H54 (cell line): ENCODE measurements at regions not wholly inside any gene's neighbourhood (a gene's known extent, or its start where the extent isn't known, plus 50 kb on each side); places are given as distances from the start of the nearest gene placed in this dataset.
"Not testable (repeated sequence)": the region's sequence is repeated elsewhere in the genome, so short reads cannot be mapped to it uniquely, and the experiment has no call there.

Source experiments
- DNase-seq: peaks from one replicate; pipeline ENCODE4 v3.0.0; 2011; ENCODE audit warnings: low spot score, mixed read lengths; ENCODE audit not compliant: insufficient read length
- FAIRE-seq: peaks from 3 replicates; lab custom pipeline; 2011; peaks lifted over from hg19 to GRCh38; lab: Jason Lieb, UNC
- POLR2A ChIP-seq: IDR thresholded peaks from 2 replicates; pipeline ENCODE4 v1.6.1; 2011; ENCODE audit warnings: low read depth, mild to moderate bottlenecking, low read length

GRCh38 chr22:48779661-48780596 lies 1047.7 kb downstream of the BRD1 start:
- TF ChIP-seq POLR2A = no peak
- FAIRE-seq (no peak), DNase-seq (no peak)

GRCh38 chr22:48779211-48779643 lies 1048.4 kb downstream of the BRD1 start:
- FAIRE-seq = no peak
- no peak for DNase-seq
- no peak for TF ChIP-seq POLR2A

- DNase-seq = no peak
- TF ChIP-seq POLR2A = no peak
- FAIRE-seq = no peak
Measured at GRCh38 chr22:48778308-48779195, 1049.1 kb downstream of the BRD1 start.

DNA sequence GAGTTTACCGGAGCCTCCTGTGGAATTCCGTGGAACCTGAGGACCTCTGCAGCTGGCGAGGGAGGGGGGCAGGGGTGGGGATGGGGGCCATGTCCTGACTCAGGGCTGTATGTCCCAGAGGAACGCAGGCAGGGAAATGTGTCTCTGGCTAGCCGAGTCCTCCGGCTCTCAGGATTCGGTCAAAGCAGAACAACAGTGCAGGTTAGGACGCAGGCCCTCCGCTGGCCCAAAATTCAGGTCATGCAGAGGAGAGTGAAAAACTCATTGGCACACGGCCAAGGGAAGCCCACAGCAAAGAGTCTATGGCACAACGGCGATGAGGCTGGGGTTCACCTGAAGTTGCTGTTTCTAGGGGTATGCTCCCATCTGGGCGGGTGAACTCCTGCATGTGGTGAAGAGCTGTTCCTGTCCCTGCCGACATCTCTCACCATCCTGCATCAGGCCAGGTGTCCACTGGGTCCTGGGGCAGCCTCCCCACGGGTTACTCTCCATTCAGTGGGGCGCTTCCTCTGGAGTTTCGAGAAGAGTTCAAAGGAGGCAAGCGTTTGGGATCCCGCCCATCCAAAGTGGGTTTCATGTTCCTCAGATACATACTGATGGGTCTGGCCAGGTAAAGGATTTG lies 1055.3 kb downstream of the BRD1 start:
- FAIRE-seq (no peak), DNase-seq (no peak)
- TF ChIP-seq POLR2A = no peak

DNA sequence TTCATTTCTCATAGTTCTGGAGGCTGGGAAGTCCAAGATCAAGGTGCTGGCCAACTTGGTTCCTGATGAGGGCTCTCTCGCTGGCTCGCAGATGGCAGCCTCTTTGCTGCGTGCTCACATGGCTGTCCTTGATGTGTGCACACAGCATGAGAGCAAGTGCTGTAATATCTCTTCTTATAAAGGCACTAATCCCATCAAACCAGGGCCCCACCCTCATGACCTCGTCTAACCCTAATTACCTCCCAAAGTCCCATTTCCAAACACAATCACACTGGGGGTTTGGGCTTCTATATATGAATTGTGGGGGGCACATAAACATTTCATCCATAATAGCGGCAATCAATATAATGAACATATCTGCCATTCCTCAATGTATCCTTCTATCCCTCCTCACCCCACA lies 1062.1 kb downstream of the BRD1 start:
- no peak for TF ChIP-seq POLR2A
- DNase-seq = no peak
- no peak for FAIRE-seq

GRCh38 chr22:48761546-48761945 lies 1066.1 kb downstream of the BRD1 start:
- no peak for FAIRE-seq
- TF ChIP-seq POLR2A = no peak
- DNase-seq = no peak

DNA sequence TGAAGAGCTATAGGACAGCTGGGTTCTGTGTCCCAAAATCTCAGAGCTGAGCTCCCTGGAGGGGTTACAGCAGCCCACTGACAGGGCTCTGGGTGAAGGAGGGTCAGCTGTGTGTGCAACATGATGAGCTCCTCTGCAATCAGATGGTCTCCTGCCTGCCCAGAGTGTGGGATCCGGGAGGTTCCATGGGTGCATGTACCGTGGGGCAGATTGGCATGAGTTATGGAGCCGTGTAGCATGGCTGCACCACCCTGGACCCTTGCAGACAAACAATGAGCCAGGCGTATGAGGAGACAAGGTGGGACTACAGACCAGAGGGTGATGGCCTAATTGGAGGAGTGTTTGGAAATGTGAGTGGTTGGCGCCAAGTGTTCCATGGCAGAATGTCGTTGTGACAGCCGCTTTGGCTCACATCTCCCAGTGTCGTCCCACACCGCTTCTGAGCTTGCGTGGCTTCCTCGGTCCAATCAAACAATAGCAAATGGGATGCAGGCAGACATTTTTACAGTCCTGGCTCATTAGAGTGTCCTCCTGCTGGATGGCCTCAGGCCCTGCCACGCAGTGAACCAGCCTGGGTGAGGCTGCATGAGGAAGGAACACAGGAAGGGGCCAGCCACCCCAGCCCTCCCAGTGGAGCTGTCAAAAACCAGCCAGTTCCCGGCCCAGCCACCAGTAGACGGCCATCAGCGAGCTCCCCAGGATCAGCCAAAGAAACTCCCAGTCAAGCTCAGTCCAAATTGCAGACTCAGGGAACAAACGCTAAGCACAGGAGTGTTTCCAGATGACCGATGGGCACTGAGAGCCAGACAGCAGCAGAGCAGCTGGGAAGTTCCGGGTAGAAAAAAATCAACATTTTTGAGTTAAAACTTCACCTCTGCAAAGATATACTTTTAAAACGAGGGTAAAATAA lies 1066.9 kb downstream of the BRD1 start:
- FAIRE-seq = no peak
- no peak for DNase-seq
- TF ChIP-seq POLR2A = no peak

- FAIRE-seq = no peak
- TF ChIP-seq POLR2A = no peak
- DNase-seq = no peak
Measured at GRCh38 chr22:48758881-48759875, 1068.5 kb downstream of the BRD1 start.

DNA sequence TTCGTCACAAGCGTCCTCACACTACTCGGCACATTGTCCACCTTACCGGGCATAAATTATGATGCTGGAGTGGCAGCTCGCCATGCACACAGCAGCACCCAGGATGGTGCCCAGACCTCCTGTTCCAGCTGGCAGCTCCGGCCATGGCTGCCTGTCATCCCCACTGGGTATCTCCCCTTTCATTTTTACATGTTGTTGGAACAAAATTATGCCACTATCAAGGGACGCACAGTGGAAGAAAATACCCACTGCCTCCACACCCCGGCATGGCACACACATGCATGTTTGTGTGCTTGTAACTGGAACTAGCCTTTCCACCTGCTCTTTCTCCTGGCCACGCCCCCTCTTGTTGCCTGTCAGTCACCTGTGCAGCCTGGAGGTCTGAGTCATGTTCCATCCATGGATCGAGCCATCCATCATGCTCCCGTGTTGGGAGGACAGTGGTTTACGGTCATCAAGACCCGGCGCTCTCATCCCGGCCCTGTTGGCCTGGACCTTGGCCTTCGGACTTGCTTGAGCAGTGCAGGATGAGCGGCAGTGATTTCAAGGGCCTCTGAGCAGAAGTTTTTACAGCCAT lies 1069.6 kb downstream of the BRD1 start:
- TF ChIP-seq POLR2A = no peak
- FAIRE-seq (no peak), DNase-seq (no peak)

- FAIRE-seq = no peak
- no peak for DNase-seq
- TF ChIP-seq POLR2A = no peak
Measured at GRCh38 chr22:48757581-48757980, 1070.1 kb downstream of the BRD1 start.

- DNase-seq, FAIRE-seq: not testable (repeated sequence)
Measured at GRCh38 chr22:48757135-48757534, 1070.5 kb downstream of the BRD1 start.
